ENCODE measurements at regions not wholly inside any gene's neighbourhood (a gene's known extent, or its start where the extent isn't known, plus 50 kb on each side); places are given as distances from the start of the nearest gene placed in this dataset.
"Not testable (repeated sequence)": the region's sequence is repeated elsewhere in the genome, so short reads cannot be mapped to it uniquely, and the experiment has no call there.

DNA sequence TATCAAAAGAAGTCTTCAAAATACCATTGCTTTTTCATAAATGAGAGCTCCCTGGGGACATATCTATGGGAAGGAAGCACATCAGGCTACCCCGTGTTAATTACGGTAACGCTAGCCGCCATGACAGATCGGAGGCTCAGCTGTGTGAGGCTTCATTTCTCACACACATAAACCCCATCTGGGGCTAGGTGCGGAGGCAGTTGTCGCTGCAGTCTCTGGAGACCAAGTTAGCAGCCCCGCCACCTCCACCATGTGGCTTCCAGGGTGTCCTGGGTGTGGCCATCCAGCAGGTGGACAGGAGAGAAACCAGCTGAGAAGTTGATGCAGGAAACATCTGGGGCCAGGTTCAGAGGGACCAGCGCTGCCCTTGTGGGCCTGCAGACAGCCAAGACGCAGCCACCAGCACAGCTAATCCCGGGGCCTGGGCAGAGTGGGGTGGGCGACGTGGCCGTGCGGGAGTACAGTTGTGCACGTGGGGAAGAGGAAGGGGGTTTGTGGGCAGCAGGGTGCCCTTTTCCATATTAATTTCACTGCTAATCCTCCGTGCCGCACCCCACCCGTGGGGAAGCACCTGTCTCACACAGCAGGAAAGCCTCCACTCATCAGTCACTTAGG lies 426.5 kb downstream of the IRX1 start:
- no peak for DNase-seq

DNA sequence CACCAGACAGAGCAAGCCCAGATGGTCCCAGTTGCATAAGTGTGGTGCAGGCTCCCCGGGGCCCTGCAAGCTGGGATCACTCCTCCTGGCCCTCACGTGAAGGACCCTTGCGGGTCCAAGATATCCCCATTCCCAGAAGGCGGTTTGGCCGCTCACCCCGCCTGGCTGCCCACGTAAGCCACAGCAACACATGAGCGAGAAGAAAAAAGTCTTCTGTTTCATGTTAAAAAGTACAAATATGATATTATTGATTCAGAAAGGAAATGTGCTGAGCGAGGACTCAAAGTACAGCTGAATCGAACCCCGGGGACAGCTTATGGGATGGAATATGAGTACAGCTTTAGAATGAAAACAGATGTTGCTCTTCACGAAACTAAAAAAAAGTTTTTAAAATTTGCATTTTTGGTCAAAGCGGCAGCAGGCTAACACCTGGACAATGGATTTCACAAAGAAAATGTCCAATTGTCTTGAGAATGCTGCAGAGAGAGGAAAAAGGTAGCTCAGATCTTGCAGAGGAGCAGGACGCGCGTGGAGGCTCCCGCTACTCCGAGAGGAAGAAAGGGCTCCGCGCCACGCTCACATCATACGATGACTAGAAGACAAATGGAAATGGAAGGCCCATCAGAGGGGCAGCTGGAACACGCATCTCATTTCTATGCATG lies 427.6 kb downstream of the IRX1 start:
- no peak for DNase-seq

DNA sequence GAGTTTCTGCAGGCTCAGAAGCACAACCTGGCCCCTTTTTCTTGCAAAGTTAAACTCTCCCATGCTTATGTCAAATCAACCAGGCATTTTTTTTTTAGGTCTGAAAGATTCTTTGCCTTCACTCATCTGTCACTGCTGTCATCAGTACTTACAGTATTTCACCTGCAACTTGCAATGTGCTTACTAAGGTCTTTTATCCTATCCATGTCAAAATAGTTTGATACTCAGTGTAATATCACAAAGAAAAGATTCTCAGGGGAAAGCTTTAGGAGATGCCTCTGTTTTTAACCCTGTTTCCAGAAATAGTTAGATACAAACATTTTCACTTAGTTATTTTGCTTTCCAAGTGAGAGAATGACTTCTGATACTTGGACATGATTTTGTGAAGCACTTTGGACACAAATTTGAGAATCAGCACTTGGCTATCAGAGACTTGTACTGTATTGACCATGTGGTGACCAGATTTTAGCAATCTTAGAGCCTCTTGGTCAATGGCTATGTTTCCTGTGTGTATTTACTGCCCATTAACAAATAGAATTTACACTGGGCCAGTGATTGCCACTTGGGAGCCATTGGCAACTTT lies 428.2 kb downstream of the IRX1 start:
- DNase-seq, result no peak

DNA sequence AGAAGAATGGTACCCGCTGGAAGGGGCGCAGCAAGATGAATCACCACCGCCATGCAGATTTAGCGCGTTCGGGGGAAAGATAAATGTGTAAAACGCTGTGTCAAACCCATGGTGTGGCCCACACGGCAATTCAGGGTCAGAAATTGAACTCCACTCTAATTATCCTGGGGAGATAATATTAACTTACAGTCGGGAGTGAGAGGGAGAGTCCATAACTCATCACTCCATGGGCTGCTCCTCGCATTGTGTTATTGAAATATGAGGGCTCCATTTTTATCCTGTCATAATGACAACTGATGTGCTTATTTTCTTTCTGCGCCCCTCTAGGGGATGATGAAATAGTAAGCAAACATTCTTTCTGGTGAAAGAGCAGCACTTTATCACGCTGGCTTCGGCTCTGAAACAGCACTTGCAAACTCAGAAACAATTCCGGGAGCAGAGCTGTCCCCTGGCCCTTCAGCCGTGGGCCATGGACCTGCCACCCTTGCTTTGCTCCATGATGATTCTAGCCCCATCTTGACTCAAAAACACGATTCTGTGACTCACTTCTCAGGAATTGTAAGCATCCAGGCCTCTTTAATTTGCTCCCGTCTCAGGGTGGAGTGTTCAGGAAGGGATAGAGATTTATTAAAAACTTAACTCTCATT lies 431.6 kb downstream of the IRX1 start:
- no peak for DNase-seq

DNA sequence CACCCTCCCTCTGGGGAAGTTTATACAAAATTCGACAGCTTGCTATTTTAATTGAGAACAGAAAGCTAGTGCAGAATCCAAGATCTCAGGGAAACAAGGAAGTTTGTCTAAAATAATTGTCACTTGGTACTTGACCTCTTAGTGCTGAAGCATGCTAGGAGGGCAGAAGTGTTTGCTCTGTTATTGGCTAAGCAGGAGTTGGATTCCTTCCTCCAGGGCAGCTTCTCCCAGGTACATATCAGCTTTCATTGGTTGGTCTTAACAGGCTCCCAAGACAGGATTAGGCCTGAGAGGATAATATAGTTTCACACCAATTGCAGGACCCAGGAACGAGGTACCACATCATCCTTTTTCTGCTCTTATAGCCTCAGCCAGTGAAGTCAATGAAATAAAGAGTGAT lies 432.8 kb downstream of the IRX1 start:
- DNase-seq, result no peak

DNA sequence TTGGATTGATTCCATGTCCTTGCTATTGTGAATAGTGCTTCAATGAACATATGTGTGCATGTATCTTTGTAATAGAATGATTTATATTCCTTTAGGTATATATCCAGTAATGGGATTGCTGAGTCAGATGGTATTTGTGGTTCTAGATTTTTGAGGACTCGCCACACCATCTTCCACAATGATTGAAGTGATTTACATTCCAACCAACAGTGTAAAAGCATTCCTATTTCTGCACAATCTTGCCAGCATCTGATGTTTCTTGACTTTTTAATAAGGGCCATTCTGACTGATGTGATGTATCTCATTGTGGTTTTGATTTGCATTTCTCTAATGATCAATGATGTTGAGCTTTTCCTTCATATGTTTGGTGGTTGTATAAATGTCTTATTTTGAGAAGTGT lies 437.9 kb downstream of the IRX1 start:
- not testable (repeated sequence) for DNase-seq

DNA sequence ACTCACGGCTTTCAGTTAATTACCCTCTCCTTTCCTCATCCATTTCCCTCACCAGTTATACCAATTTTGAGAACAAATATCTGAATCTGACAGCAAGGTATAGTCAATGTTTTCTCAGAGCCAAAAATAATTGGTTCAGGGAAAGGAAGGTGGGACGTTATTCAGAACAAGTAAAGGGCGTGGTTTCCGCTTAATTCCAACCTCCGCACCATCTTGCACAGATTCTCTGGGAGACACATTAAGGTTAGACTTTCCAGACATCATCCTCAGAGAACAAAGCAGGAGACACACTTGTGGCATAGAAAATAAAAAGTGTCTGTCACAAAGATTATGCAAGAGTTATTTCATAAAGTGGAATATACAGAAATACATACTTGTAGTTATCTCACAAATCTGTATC lies 441.2 kb downstream of the IRX1 start:
- no peak for DNase-seq

DNA sequence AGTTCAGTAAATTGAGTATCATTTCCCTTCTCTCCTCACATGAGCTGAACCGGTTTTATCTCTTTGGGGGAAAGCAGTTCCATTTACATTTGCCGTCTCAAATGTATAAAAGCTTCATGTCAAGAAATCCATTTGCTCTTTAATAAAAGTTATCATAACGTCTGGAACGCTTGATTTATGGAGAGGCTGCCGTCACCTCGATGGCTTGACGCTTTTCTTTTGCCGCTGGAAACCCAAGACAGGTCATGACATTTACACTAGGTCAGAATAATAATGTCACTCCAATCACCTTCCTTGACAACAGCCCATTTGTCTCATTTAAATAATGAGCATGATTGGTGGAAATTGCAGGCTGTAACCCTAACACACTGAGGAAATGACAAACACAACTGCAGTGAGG lies 443.4 kb downstream of the IRX1 start:
- DNase-seq, result no peak

DNA sequence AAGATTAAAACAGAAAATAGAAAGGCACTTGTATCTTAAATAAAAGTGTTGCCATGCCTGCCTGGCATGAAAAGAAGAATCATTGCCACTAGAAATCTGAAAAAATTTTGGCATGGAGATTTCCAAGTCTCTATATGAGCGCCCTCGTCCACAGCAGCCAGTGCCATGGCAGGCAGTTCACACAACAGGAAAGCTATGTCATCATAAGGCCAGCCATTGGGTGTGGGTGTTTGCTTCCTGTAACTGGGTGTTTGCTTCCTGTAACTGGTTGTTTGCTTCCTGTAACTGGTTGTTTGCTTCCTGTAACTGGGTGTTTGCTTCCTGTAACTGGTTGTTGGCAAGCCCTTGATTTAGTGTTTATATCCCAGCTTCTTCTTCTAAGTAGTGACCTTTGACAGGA lies 446.7 kb downstream of the IRX1 start:
- no peak for DNase-seq

DNA sequence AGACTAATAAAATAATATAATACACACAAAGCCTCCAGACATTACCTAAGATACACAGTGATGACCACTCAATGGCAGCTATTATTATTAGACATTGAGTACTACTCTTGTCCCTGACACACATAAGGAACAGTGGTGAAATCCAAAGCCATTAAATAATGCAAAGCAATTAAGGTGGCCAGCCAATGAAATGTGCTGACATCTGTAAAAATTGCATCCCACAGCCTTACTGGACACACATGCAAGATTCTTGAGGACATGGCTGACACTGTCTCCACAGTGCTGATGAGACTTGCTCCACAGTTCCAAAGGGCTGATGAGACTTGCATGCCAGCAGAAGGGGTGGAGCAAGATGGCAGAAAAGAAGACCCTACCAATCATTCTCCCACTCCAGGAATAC lies 447.5 kb downstream of the IRX1 start:
- DNase-seq, result no peak

DNA sequence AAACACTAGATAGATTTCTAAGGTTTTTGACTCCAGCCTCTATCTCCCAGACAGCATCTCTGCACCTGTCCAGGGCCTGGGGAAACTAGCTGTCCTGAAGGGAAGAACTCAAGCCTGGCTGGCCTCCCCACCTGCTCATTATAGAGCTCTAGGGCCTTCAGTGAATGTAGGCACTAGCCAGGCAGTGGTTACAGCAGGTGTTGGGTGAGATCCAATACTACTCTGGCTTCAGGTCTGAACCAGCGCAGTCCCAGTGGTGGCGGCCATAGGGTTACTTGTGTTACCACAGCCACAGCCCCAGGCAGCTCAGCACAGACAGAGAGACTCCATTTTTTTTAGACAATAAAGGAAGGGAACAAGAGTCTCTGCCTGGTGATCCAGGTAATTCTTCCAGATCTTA lies 449.2 kb downstream of the IRX1 start:
- no peak for DNase-seq

DNA sequence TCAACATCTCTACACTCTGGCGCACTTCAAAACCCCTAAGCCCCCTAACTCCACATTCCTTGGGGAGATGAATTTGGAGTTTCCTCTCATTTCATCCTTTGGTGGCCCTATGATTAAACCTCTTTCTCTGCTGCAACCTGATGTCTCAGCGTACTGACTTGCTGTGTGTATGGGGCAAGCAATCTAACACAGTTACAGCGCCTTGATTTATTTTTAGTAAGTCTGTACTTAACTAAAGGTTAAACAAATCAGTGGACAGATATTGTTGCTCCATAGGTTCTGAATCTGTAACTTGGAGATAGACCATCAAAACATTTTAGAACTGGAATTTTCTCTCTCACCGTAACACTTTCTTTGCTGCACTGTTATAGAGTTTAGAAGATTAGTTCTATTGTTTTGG lies 452.8 kb downstream of the IRX1 start:
- no peak for DNase-seq

DNA sequence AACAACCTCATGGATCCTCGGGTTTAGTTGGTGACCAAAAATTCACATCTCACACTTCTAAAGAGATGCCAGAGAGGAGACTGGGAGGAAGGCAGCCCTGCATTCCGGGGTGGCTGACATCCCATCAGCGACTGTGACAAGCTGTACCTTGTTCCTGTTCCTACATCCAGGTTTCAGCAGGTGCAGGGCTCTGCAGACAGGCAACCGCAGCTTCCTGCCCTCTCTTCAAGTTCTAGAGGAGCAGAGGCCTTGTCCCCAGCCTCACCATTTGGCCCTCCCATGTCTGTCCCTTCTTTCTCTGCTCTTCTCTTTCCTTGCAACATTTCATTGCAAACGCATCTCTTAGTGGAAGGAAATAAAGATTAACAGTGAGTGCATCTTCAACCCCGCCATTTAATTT lies 454.6 kb downstream of the IRX1 start:
- no peak for DNase-seq

DNA sequence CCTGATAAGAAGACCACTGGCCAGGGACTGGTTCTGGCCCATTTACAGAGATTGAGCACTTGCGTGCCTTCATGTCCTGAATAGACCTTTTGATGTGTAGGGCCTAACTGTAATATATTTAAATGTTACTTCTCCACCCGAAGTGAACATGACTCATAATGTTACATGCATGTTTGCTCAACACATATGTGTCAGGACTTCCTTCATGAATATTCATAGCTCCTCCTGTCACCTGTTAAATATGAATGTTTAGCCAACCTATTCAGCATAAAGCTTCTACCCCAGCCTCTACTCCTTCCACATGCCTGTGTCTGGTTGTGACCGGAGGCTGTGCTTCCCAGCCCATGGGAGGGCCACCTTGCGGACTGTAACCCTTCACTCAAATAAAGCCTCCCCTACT lies 457.5 kb downstream of the IRX1 start:
- no peak for DNase-seq

DNA sequence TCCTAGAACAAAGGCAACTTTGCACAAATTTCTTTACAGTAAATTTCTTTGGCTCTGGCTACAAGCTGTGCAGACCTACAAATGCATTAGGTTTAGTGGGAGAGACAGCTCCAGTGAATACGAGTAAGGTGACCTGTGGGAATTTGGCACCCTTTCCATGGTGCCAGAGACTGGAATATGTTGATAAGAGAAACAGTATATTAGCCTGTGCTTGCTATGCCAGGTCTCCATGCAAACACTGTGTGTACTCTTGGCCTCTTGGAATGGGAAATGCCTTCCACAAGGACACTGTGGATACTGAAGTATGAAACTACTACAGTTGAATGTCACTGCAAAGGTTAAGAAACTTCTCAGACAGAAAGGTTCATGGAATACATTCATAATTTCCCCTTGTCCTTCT lies 458.5 kb downstream of the IRX1 start:
- no peak for DNase-seq

DNA sequence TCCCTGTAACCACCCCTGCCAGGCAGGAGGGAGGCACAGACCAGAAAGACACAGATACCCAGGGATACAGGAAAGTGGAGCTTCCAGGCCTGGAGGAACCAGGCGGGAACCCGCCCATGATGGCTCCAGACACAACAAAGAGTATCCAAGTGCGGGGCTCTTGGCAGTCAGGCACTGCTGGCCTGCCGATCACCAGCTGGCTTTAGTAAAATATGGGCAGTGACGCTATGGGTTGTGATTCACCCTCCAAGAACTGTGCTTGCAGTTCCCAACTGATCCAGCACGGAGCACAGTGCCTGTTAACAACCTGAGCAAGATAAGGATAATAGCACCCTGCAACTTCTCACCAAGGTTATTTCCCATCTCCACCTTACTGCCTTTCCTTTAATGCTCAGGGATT lies 463.3 kb downstream of the IRX1 start:
- no peak for DNase-seq

DNA sequence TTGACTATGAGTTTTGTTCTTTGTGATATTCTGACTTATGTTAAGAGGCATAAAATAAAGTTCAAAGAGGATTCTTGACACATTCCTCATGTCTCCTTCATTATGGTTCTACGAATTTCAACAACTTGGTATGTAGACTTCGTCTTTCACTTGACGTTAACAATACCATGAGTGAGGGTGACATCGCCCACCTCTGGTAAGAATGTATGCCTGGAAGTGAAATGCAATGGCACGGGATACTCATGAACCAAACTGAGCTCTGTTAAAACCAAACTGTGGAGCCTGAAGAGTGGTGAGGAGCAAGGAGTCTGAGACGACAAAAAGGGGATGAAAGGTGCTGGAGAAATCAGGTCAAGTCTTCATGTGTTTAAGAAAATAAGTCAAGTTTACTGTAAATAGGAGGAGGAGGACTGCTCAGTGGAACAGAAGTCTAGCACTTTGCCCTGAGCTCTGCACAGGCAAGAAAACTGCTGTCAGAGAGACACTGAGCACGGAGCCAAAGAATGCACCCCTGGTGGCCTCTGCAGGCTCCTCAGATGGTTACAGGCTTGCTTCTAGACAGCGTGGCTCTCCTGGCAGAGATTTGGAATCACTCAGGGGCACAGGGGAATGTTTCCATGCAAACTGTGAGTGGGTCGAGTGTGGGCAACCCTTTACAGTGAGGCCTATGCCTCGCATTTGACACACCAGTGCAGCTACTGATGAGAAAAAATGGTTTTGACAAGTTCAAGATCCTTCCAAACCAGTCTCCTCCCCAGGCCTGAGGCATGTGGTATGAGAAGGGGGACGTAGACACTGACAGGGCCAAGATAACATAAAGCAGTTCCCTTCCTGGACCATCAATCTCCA lies 470.1 kb downstream of the IRX1 start:
- no peak for DNase-seq

DNA sequence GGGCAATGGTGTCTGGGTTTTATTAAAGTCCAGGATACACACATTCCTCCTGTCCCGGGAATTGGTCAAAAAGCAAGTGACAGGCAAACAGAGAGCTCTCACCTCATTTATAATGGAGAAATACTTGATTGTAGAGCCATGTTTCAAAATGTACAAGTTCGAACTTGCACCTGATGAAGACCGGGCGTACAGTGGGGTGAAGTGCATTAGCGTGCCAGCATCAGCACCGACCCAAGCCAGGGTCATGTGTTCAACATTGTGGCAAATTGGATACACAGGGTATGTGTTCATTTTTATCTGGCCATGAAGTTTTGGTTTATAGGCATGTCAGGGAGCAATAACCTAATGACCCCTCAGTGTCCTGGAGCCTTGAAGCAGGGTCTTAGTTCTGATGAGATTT lies 472.5 kb downstream of the IRX1 start:
- no peak for DNase-seq

DNA sequence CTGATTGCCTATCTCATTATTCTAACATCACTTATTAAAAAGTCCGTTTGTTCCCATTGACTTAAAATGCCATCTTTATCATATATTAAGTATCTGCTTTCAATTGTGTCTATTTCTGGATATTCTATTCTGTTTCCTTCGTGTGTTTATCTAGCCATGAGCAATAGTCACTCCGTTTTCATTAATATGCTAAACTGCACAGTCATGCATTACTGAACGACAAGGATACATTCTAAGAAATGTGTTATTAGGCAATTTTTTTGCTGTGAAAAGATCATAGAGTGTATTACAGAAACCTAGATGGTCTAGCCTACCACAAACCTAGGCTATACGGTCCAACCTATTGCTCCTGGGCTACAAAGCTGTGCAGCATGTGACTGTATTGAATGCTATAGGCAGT lies 482.9 kb downstream of the IRX1 start:
- no peak for DNase-seq

DNA sequence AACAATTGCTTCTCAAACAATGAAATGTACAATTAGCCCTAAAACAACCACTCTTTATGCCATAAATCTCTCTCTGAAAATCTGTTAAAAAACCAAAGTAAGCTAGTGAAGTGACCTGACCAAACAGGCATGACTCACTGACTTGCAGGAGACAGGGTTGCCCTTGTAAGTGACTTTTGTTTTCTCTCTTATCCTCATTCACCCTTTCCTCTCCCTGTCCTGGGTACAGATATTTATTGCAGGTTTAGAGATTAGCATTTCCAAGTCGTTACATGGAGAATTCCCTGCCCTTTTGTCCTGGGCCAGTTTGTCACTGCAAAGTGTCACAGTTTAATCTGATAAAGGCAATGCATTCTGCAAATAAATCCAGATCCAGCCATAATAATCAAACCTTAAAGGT lies 484.2 kb downstream of the IRX1 start:
- no peak for DNase-seq

DNA sequence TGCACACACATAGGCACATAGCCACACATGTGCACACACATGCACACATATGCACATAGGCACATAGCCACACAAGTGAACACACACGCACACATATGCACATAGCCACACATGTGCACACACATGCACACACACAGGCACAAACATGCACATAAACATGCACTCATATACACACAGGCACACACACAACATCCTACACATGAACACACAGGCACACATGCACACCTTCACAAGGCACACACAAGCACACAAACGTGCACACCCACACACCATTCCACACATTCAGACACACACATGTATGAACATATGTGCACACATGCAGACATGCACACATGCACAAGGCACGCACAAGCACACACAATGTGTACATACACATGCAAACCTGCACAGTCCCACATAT lies 484.7 kb downstream of the IRX1 start:
- no peak for DNase-seq

DNA sequence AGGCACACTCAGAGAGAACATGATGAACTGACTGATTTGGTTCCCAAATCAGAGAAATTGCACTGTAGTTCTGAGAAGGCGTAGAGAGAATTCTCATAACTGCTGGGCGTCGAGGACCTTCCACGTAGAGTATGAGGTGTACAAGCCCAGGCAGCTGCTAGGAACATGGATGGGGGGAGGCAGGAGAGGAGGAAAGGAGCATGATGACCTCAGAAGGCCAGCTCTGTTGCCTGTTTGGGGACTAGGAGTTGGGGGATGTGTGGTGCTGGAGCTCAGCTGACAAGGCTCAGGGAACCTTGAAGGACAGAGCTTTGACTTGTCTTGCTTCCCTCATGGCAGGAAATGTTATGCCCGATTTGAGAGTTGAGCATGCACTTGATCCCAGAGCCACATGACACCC lies 485.4 kb downstream of the IRX1 start:
- no peak for DNase-seq

DNA sequence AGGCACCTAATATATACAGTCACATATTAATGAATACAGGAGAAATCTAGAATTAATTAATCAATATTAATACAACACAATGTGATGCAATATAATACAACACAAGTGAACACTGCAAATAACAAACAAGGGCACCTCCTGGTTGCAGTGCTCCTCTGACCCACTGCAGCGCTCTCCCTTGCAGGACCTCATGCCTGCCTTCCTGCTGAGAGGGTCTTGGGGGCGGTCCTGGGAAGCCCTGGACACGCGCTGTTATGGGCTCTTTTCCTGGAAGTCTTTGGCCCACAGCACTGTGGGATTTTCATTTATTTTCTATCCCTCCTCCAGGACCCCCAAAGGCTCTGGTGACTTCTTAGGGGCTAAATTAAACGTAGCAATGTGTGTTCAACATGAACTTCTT lies 485.8 kb downstream of the IRX1 start:
- DNase-seq, result no peak

Measured in activated CD4-positive, CD25-positive, alpha-beta regulatory T cell treated with anti-CD3 and anti-CD28 coated beads, Interleukin-2, amount 50 U/mL, for 72 hours (primary cell).